ENCODE measurements at regions not wholly inside any gene's neighbourhood (a gene's known extent, or its start where the extent isn't known, plus 50 kb on each side); places are given as distances from the start of the nearest gene placed in this dataset.

- intact Hi-C loops (cut with micrococcal nuclease; ENCODE audit: unreplicated experiment) = no loop called here
- TF ChIP-seq CTCF (conservative IDR thresholded peaks at IDR 0.05; ENCODE audit: low read depth, low read length) = no peak
- TF ChIP-seq EZH2 (IDR thresholded peaks at IDR 0.05; ENCODE audit: borderline replicate concordance, low read depth, low read length, poor library complexity, severe bottlenecking) = no peak
- no peaks in the 10 kb centered on the region for H3K9me3 ChIP-seq (ENCODE audit: low read depth, low read length, poor library complexity, severe bottlenecking)
- no peak for DNase-seq (ENCODE audit: low spot score)
- CTCF ChIA-PET = no interaction called here
- POLR2A ChIA-PET (ENCODE audit: low non-redundant PET) = no interaction called here
- no peaks in the 10 kb centered on the region for H3K36me3 ChIP-seq (ENCODE audit: insufficient read depth, low read length, poor library complexity, severe bottlenecking)
- no peak overlapping the region for H3K4me3 ChIP-seq (ENCODE audit: low read depth, low read length, poor library complexity, severe bottlenecking)
- H3K4me1 ChIP-seq (ENCODE audit: insufficient read depth, low read length, poor library complexity, severe bottlenecking) = no peaks in the 10 kb centered on the region
- H3K27ac ChIP-seq (ENCODE audit: low read depth, low read length, poor library complexity, severe bottlenecking) = no peak overlapping the region
- no TSS peak for BruUV-seq (replicated peaks)
- H3K27me3 ChIP-seq (replicated peaks; ENCODE audit: insufficient read depth, low read depth, low read length, poor library complexity) = no peaks in the 10 kb centered on the region
Observed at GRCh38 chr10:114732931-114733330, 74.9 kb upstream of the ABLIM1 start.

- H3K27me3 ChIP-seq (replicated peaks; ENCODE audit: insufficient read depth, low read depth, low read length, poor library complexity) = no peaks in the 10 kb centered on the region
- BruUV-seq (replicated peaks) = no TSS peak
- H3K36me3 ChIP-seq (ENCODE audit: insufficient read depth, low read length, poor library complexity, severe bottlenecking) = no peaks in the 10 kb centered on the region
- intact Hi-C loops (cut with micrococcal nuclease; ENCODE audit: unreplicated experiment) = no loop called here
- ChIA-PET POLR2A (ENCODE audit: low non-redundant PET) (no interaction called here), CTCF (no interaction called here)
- H3K4me3 ChIP-seq (ENCODE audit: low read depth, low read length, poor library complexity, severe bottlenecking) = no peak overlapping the region
- no peak overlapping the region for H3K27ac ChIP-seq (ENCODE audit: low read depth, low read length, poor library complexity, severe bottlenecking)
- H3K9me3 ChIP-seq (ENCODE audit: low read depth, low read length, poor library complexity, severe bottlenecking) = no peaks in the 10 kb centered on the region
- TF ChIP-seq CTCF (conservative IDR thresholded peaks at IDR 0.05; ENCODE audit: low read depth, low read length) = no peak
- TF ChIP-seq EZH2 (IDR thresholded peaks at IDR 0.05; ENCODE audit: borderline replicate concordance, low read depth, low read length, poor library complexity, severe bottlenecking) = no peak
- no peaks in the 10 kb centered on the region for H3K4me1 ChIP-seq (ENCODE audit: insufficient read depth, low read length, poor library complexity, severe bottlenecking)
- DNase-seq (ENCODE audit: low spot score) = no peak
Observed at GRCh38 chr10:114735946-114736345, 77.9 kb upstream of the ABLIM1 start.

GRCh38 chr10:114743521-114744231 is 77.9 kb upstream of the FHIP2A start:
- no peak for TF ChIP-seq CTCF (conservative IDR thresholded peaks at IDR 0.05; ENCODE audit: low read depth, low read length)
- no peak for TF ChIP-seq EZH2 (IDR thresholded peaks at IDR 0.05; ENCODE audit: borderline replicate concordance, low read depth, low read length, poor library complexity, severe bottlenecking)
- Histone ChIP-seq H3K9me3 (ENCODE audit: low read depth, low read length, poor library complexity, severe bottlenecking) (no peaks in the 10 kb centered on the region), H3K36me3 (ENCODE audit: insufficient read depth, low read length, poor library complexity, severe bottlenecking) (no peaks in the 10 kb centered on the region), H3K27ac (ENCODE audit: low read depth, low read length, poor library complexity, severe bottlenecking) (no peak overlapping the region), H3K4me3 (ENCODE audit: low read depth, low read length, poor library complexity, severe bottlenecking) (no peak overlapping the region), H3K4me1 (ENCODE audit: insufficient read depth, low read length, poor library complexity, severe bottlenecking) (no peaks in the 10 kb centered on the region), H3K27me3 (replicated peaks; ENCODE audit: insufficient read depth, low read depth, low read length, poor library complexity) (no peaks in the 10 kb centered on the region)
- CTCF ChIA-PET = no interaction called here
- intact Hi-C loops (cut with micrococcal nuclease; ENCODE audit: unreplicated experiment) = no loop called here
- POLR2A ChIA-PET (ENCODE audit: low non-redundant PET) = no interaction called here
- DNase-seq (ENCODE audit: low spot score) = no peak
- no TSS peak for BruUV-seq (replicated peaks)

Data from A673 (cell line).